Gastrocnemius medialis (tissue), 4 donors: ENCODE measurements at regions not wholly inside any gene's neighbourhood (a gene's known extent, or its start where the extent isn't known, plus 50 kb on each side); places are given as distances from the start of the nearest gene placed in this dataset.

Experiments used
- CTCF ChIP-seq, 5 experiments: fragments of 450-650 bp in 3 of 5; fragments of 200-600 bp in 2 of 5; sonication (generic) in 2 of 5; IDR thresholded peaks in 4 of 5; conservative IDR thresholded peaks in 1 of 5; 1 replicate in 4 of 5; 2 replicates in 1 of 5; pipeline ENCODE4 v1.5.1; 2016 to 2019; ENCODE audit warnings: antibody characterized with exemption in 5 of 5, mild to moderate bottlenecking in 3 of 5, moderate library complexity in 3 of 5
- POLR2A ChIP-seq, 2 donors: fragments of 450-650 bp; IDR thresholded peaks; one replicate each; pipeline ENCODE4 v1.6.1; 2017; ENCODE audit warnings: antibody characterized with exemption in 2 of 2, mild to moderate bottlenecking in 2 of 2, moderate library complexity in 2 of 2

- TF ChIP-seq CTCF (IDR thresholded peaks at IDR 0.05 in 4 of 5, conservative IDR thresholded peaks at IDR 0.05 in 1 of 5) (no peak), POLR2A (IDR thresholded peaks at IDR 0.05) (no peak)
These were observed 97.8 kb downstream of the AQP9 start for GRCh38 chr15:58235961-58236360.
